ENCODE measurements at regions not wholly inside any gene's neighbourhood (a gene's known extent, or its start where the extent isn't known, plus 50 kb on each side); places are given as distances from the start of the nearest gene placed in this dataset.

GRCh38 chr14:34331728-34332623 is 130.1 kb downstream of the SPTSSA start (continued):
- peak; percentile 42; the same call in 1 of the 2 replicates for TF ChIP-seq ZSCAN5A (CRISPR knock-in tag; IDR thresholded peaks at IDR 0.05; ENCODE audit: borderline replicate concordance)
- peak; percentile 82; the same call in 1 of the 2 replicates for TF ChIP-seq HMG20B (CRISPR knock-in tag; conservative IDR thresholded peaks at IDR 0.05)
- TF ChIP-seq ZNF496 (CRISPR knock-in tag; IDR thresholded peaks at IDR 0.05; ENCODE audit: insufficient replicate concordance): no peak
- TF ChIP-seq ZBTB20 (CRISPR knock-in tag; IDR thresholded peaks at IDR 0.05; ENCODE audit: borderline replicate concordance, low read depth): peak; percentile 84; the same call in 1 of the 2 replicates
- no peak for TF ChIP-seq MBNL3 (CRISPR knock-in tag; conservative IDR thresholded peaks at IDR 0.05)
- TF ChIP-seq KLF11 (CRISPR knock-in tag; IDR thresholded peaks at IDR 0.05): peak; percentile 52; the same call in 1 of the 2 replicates
- TF ChIP-seq CBX5 (CRISPR knock-in tag; IDR thresholded peaks at IDR 0.05; ENCODE audit: borderline replicate concordance): peak; percentile 98
- TF ChIP-seq RNF219 (CRISPR knock-in tag; IDR thresholded peaks at IDR 0.05): no peak
- TF ChIP-seq TAF15 (IDR thresholded peaks at IDR 0.05; ENCODE audit: low read depth, low read length, poor library complexity, severe bottlenecking): no peak
- no peak for TF ChIP-seq ZNF7 (CRISPR knock-in tag; IDR thresholded peaks at IDR 0.05)
- no peak for TF ChIP-seq ZNF75D (CRISPR knock-in tag; IDR thresholded peaks at IDR 0.05; ENCODE audit: borderline replicate concordance)
- no peak; the same call in 1 of the 2 replicates for TF ChIP-seq KDM5B (CRISPR knock-in tag; IDR thresholded peaks at IDR 0.05; ENCODE audit: borderline replicate concordance)
- peak; percentile 64 for TF ChIP-seq HOXA3 (CRISPR knock-in tag; IDR thresholded peaks at IDR 0.05)
- TF ChIP-seq ZNF652 (CRISPR knock-in tag; IDR thresholded peaks at IDR 0.05; ENCODE audit: borderline replicate concordance, low read depth): no peak; the same call in 1 of the 2 replicates
- no peak for TF ChIP-seq SNAI1 (CRISPR knock-in tag; IDR thresholded peaks at IDR 0.05; ENCODE audit: borderline replicate concordance)
- TF ChIP-seq STAT5B (CRISPR knock-in tag; IDR thresholded peaks at IDR 0.05): 0 out of 2 replicates have a peak, but pooled peaks have one; percentile 79
- TF ChIP-seq ZNF83 (CRISPR knock-in tag; IDR thresholded peaks at IDR 0.05; ENCODE audit: borderline replicate concordance): peak; percentile 76; the same call in 1 of the 2 replicates
- TF ChIP-seq HMGA1 (CRISPR knock-in tag; conservative IDR thresholded peaks at IDR 0.05): 0 out of 2 replicates have a peak, but pooled peaks have one; percentile 49
- peak; percentile 29; the same call in 1 of the 2 replicates for TF ChIP-seq ZBTB39 (CRISPR knock-in tag; IDR thresholded peaks at IDR 0.05)
- TF ChIP-seq ZNF451 (CRISPR knock-in tag; IDR thresholded peaks at IDR 0.05): no peak; the same call in 1 of the 2 replicates
- TF ChIP-seq PAX8 (CRISPR knock-in tag; IDR thresholded peaks at IDR 0.05; ENCODE audit: borderline replicate concordance): peak; percentile 53; the same call in 1 of the 2 replicates
- peak; percentile 58; the same call in 1 of the 2 replicates for TF ChIP-seq ZNF430 (CRISPR knock-in tag; IDR thresholded peaks at IDR 0.05)

All from HepG2 (cell line).